ENCODE measurements at regions not wholly inside any gene's neighbourhood (a gene's known extent, or its start where the extent isn't known, plus 50 kb on each side); places are given as distances from the start of the nearest gene placed in this dataset.
"Not testable (repeated sequence)": the region's sequence is repeated elsewhere in the genome, so short reads cannot be mapped to it uniquely, and the experiment has no call there.

- DNase-seq (ENCODE audit: insufficient read length, low spot score) (no peak), FAIRE-seq (no peak)
- no peak for TF ChIP-seq POLR2A (IDR thresholded peaks at IDR 0.05; ENCODE audit: low read depth, low read length)
Observed at GRCh38 chr3:106349191-106349881, 480.5 kb upstream of the CBLB start.

- no peak for TF ChIP-seq POLR2A (IDR thresholded peaks at IDR 0.05; ENCODE audit: low read depth, low read length)
- FAIRE-seq, result no peak
- no peak for DNase-seq (ENCODE audit: insufficient read length, low spot score)
Observed at GRCh38 chr3:106355873-106356272, 487.1 kb upstream of the CBLB start.

GRCh38 chr3:106359692-106360091 is 490.9 kb upstream of the CBLB start:
- DNase-seq (ENCODE audit: insufficient read length, low spot score) (no peak), FAIRE-seq (no peak)
- no peak for TF ChIP-seq POLR2A (IDR thresholded peaks at IDR 0.05; ENCODE audit: low read depth, low read length)

- not testable (repeated sequence) for FAIRE-seq; DNase-seq (ENCODE audit: insufficient read length, low spot score)
Observed at GRCh38 chr3:106360901-106361300, 492.1 kb upstream of the CBLB start.

GRCh38 chr3:106364477-106364876 is 495.7 kb upstream of the CBLB start:
- FAIRE-seq (peak; percentile 11), DNase-seq (ENCODE audit: insufficient read length, low spot score) (no peak)
- no peak for TF ChIP-seq POLR2A (IDR thresholded peaks at IDR 0.05; ENCODE audit: low read depth, low read length)

GRCh38 chr3:106365061-106365691 is 496.4 kb upstream of the CBLB start:
- FAIRE-seq, result no peak
- no peak for DNase-seq (ENCODE audit: insufficient read length, low spot score)
- TF ChIP-seq POLR2A (IDR thresholded peaks at IDR 0.05; ENCODE audit: low read depth, low read length), result no peak

- DNase-seq (ENCODE audit: insufficient read length, low spot score) (no peak), FAIRE-seq (no peak)
- TF ChIP-seq POLR2A (IDR thresholded peaks at IDR 0.05; ENCODE audit: low read depth, low read length), result no peak
Observed at GRCh38 chr3:106366352-106366751, 497.5 kb upstream of the CBLB start.

GRCh38 chr3:106367496-106367895 is 498.7 kb upstream of the CBLB start:
- DNase-seq (ENCODE audit: insufficient read length, low spot score) (no peak), FAIRE-seq (no peak)
- TF ChIP-seq POLR2A (IDR thresholded peaks at IDR 0.05; ENCODE audit: low read depth, low read length), result no peak

GRCh38 chr3:106371221-106371970 is 502.6 kb upstream of the CBLB start:
- DNase-seq (ENCODE audit: insufficient read length, low spot score) (no peak), FAIRE-seq (no peak)
- TF ChIP-seq POLR2A (IDR thresholded peaks at IDR 0.05; ENCODE audit: low read depth, low read length), result no peak

GRCh38 chr3:106371971-106372805 is 503.4 kb upstream of the CBLB start:
- no peak for DNase-seq (ENCODE audit: insufficient read length, low spot score)
- no peak for TF ChIP-seq POLR2A (IDR thresholded peaks at IDR 0.05; ENCODE audit: low read depth, low read length)
- no peak for FAIRE-seq

GRCh38 chr3:106372806-106373190 is 504.0 kb upstream of the CBLB start:
- no peak for DNase-seq (ENCODE audit: insufficient read length, low spot score)
- FAIRE-seq, result no peak
- no peak for TF ChIP-seq POLR2A (IDR thresholded peaks at IDR 0.05; ENCODE audit: low read depth, low read length)

- no peak for TF ChIP-seq POLR2A (IDR thresholded peaks at IDR 0.05; ENCODE audit: low read depth, low read length)
- FAIRE-seq (no peak), DNase-seq (ENCODE audit: insufficient read length, low spot score) (no peak)
Observed at GRCh38 chr3:106376016-106376570, 507.3 kb upstream of the CBLB start.

- FAIRE-seq (no peak), DNase-seq (ENCODE audit: insufficient read length, low spot score) (no peak)
- no peak for TF ChIP-seq POLR2A (IDR thresholded peaks at IDR 0.05; ENCODE audit: low read depth, low read length)
Observed at GRCh38 chr3:106379251-106379750, 510.5 kb upstream of the CBLB start.
